GM06990 (cell line): ENCODE measurements at regions not wholly inside any gene's neighbourhood (a gene's known extent, or its start where the extent isn't known, plus 50 kb on each side); places are given as distances from the start of the nearest gene placed in this dataset.

Experiments
- DNase-seq: peaks from one replicate; pipeline ENCODE4 v3.0.0-alpha.2; 2011; ENCODE audit not compliant: insufficient read length; ENCODE audit errors: extremely low read depth
- H3K27me3 ChIP-seq: replicated peaks from 2 replicates; pipeline ENCODE4 v1.6.0; 2011; ENCODE audit warnings: low read length; ENCODE audit not compliant: control insufficient read depth, insufficient read depth
- H3K36me3 ChIP-seq: 2 replicates; pipeline ENCODE4 v1.5.1; 2011; ENCODE audit warnings: low read length; ENCODE audit not compliant: control insufficient read depth, insufficient read depth
- H3K4me3 ChIP-seq: replicated peaks from 2 replicates; pipeline ENCODE4 v1.5.1; 2011; ENCODE audit warnings: low read depth, mild to moderate bottlenecking, control low read depth, low read length
- TF ChIP-seq, protein P1 (sequence below): IDR thresholded peaks from 2 replicates; pipeline ENCODE4 v1.5.1; 2011; ENCODE audit warnings: low read length, control low read depth, mild to moderate bottlenecking, inconsistent platforms; ENCODE audit not compliant: insufficient read depth, poor library complexity, severe bottlenecking

DNA sequence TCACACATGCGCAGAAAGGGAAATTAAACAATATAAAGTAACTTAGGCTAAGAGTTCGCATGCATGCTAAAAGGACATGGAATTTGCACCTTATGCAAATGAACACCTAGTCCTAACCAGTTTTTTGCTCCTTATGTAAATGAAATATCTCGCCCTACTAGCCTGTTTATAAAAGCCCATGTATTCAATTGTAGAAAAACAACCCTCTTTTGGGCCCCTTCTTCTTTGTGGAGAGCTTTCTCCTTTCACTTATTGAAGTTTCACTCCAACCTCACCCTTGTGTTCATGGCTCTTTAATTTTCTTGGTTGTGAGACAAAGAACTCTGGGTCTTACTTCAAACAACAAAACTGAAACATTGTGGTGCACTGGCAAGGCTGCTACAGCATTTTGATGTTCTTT, 333.4 kb upstream of the ATXN7L3B start:
- no peak overlapping the region for H3K4me3 ChIP-seq
- no peak for DNase-seq
- H3K27me3 ChIP-seq = no peaks in the 10 kb centered on the region
- TF ChIP-seq, protein P1, sequence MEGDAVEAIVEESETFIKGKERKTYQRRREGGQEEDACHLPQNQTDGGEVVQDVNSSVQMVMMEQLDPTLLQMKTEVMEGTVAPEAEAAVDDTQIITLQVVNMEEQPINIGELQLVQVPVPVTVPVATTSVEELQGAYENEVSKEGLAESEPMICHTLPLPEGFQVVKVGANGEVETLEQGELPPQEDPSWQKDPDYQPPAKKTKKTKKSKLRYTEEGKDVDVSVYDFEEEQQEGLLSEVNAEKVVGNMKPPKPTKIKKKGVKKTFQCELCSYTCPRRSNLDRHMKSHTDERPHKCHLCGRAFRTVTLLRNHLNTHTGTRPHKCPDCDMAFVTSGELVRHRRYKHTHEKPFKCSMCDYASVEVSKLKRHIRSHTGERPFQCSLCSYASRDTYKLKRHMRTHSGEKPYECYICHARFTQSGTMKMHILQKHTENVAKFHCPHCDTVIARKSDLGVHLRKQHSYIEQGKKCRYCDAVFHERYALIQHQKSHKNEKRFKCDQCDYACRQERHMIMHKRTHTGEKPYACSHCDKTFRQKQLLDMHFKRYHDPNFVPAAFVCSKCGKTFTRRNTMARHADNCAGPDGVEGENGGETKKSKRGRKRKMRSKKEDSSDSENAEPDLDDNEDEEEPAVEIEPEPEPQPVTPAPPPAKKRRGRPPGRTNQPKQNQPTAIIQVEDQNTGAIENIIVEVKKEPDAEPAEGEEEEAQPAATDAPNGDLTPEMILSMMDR = no peak
- no peaks in the 10 kb centered on the region for H3K36me3 ChIP-seq

DNA sequence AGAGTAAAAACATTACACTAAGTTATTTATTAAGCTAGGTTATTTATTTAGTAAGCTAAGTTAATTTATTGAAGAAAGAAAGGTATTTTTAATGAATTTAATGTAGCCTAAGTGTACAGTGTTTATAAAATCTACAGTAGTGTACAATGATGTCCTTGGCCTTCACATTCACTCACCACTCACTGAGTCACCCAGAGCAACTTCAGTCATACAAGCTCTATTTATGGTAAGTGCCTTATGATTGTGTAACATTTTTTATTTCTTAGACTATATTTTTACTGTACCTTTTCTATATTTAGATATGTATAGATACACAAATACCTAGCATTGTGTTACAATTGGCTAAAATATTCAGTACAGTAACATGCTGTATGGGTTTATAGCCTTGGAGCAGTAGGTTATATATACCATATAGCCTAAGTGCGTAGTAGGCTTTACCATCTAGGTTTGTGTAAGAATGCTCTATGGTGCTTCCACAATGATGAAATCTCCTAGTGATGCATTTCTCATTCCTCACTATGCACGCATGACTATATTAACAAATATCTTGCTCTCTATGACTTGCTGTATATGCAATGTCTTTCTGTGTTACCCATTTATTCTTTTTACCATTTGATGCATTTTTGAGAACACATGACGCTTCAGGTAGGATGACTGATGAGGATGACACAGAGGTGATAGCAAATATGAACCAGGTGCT, 309.6 kb upstream of the ATXN7L3B start:
- no peak for DNase-seq
- TF ChIP-seq, protein P1 = no peak

DNA sequence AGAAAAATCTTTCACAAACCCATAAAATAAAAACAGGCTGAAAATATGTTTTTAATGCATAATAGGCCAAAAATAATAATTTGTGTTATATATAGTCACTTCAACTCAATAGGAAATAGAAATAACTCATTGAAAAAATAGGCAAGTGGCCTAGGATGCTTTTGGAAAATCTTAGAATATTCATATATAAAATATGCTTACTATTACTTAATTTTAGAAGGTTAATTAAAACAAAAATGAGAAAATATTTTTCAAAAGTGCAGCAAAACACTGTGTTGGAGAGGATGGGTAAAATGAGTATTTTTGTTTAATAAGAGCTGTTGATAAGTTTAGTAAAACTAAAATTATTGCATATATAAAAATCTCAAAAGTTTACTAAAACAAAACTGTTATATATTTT, 308.0 kb upstream of the ATXN7L3B start:
- DNase-seq = no peak
- Histone ChIP-seq H3K4me3 (no peak overlapping the region), H3K27me3 (no peaks in the 10 kb centered on the region), H3K36me3 (no peaks in the 10 kb centered on the region)
- TF ChIP-seq, protein P1 = no peak

More for the DNA sequence above, 309.6 kb upstream of the ATXN7L3B start:
- H3K27me3 ChIP-seq = no peaks in the 10 kb centered on the region
- H3K36me3 ChIP-seq = no peaks in the 10 kb centered on the region
- no peak overlapping the region for H3K4me3 ChIP-seq

DNA sequence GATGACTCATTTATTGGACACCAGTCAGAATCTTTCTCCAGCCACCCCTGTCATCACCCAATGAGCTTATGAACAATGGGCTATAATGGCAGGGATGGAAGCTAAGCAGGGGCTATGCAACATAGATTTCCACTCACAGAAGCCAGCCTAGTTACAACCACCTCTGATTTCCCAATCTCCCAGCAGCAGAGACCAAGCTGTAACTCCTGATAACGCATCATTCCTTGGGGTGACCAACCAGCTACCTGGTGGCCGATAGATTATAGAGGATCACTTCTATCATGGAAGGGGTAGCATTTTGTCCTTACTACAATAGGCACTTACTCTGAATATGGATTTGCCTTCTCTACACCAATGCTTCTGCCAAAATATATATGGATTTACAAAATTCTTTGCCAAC, 302.3 kb upstream of the ATXN7L3B start:
- no peak for DNase-seq
- TF ChIP-seq, protein P1 = no peak
- Histone ChIP-seq H3K36me3 (no peaks in the 10 kb centered on the region), H3K27me3 (no peaks in the 10 kb centered on the region), H3K4me3 (no peak overlapping the region)

DNA sequence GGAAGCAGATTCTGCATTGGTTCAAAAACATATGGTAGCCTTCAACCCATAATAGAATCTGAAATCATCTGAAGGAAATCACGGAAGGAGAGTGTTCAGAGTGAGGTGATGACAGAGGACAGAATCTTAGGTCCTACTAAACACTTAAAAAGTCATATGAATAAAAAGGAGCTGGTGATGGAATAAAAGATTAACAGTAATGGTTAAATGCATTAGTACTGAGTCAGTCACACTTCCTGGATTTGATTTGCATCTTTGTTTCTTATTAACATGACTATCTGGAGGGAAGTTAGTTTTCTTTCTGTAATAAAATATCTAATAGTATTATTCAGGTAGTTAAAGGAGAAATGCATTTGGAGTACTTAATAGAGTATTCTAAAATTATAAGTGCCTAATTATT, 296.3 kb upstream of the ATXN7L3B start:
- TF ChIP-seq, protein P1 = no peak
- no peaks in the 10 kb centered on the region for H3K36me3 ChIP-seq
- no peak overlapping the region for H3K4me3 ChIP-seq
- no peaks in the 10 kb centered on the region for H3K27me3 ChIP-seq
- no peak for DNase-seq

DNA sequence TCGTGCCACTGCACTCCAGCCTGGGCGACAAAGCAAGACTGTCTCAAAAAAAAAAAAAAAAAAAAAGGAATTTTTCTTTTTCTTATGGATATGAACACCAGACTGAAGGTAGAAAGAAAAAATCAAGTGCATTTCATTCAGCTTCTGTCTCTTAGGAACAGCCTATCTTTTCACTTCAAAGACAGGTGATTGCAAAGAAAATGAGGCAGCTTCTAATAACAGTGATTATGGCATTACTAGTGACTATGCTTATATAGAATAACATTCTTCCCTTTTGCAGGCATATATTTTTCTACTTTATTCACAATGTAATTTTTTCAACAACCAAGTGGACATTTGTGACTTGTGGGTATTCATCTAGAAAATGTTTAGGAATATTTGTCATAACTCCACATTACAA, 295.5 kb upstream of the ATXN7L3B start:
- Histone ChIP-seq H3K36me3 (no peaks in the 10 kb centered on the region), H3K27me3 (no peaks in the 10 kb centered on the region), H3K4me3 (no peak overlapping the region)
- TF ChIP-seq, protein P1 = no peak
- DNase-seq = no peak
